ENCODE measurements at regions not wholly inside any gene's neighbourhood (a gene's known extent, or its start where the extent isn't known, plus 50 kb on each side); places are given as distances from the start of the nearest gene placed in this dataset.

- whole genome bisulfite sequencing, 2 donors, result 28 to 43% methylated on average over 1 of the region's 1 CpG
- TF ChIP-seq, protein P1, sequence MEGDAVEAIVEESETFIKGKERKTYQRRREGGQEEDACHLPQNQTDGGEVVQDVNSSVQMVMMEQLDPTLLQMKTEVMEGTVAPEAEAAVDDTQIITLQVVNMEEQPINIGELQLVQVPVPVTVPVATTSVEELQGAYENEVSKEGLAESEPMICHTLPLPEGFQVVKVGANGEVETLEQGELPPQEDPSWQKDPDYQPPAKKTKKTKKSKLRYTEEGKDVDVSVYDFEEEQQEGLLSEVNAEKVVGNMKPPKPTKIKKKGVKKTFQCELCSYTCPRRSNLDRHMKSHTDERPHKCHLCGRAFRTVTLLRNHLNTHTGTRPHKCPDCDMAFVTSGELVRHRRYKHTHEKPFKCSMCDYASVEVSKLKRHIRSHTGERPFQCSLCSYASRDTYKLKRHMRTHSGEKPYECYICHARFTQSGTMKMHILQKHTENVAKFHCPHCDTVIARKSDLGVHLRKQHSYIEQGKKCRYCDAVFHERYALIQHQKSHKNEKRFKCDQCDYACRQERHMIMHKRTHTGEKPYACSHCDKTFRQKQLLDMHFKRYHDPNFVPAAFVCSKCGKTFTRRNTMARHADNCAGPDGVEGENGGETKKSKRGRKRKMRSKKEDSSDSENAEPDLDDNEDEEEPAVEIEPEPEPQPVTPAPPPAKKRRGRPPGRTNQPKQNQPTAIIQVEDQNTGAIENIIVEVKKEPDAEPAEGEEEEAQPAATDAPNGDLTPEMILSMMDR (IDR thresholded peaks at IDR 0.05), result no peak
- no peak for TF ChIP-seq POLR2A (IDR thresholded peaks at IDR 0.05)
- Histone ChIP-seq H3K4me3 (no peak overlapping the region), H3K9me3 (no peaks in the 10 kb centered on the region), H3K27ac (no peak overlapping the region), H3K27me3 (no peaks in the 10 kb centered on the region), H3K4me1 (no peaks in the 10 kb centered on the region), H3K36me3 (replicated peaks in 1 of 2; ENCODE audit: insufficient read depth in 1 of 2, low read depth in 2 of 2) (no peaks in the 10 kb centered on the region)
- intact Hi-C loops (cut with DNase I), result no loop called here
- no peak for ATAC-seq
- no peak for DNase-seq
These were observed 493.4 kb downstream of the AJAP1 start for GRCh38 chr1:5147806-5148205.

DNA sequence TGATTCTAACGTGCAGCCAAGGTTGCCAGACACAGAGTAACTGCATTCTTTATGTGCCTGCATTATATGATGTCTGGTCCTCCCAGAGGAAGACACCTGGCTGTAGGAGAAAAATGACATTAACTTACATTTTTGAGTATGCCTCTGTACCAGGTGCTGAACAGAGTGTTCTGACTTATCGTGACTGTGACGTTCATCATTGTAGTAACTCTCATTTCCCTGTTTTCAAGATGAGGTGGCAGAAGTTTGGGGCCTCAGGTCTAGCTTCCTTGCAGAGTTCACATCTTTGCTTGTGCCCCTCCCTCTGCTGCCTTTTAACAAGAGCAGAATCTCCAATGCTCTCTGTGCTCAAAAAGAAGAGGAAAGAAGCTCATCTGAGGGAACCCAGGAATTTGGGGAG, 488.0 kb downstream of the AJAP1 start:
- H3K4me1 ChIP-seq, result peaks cover 18% of the 10 kb centered on the region
- no peaks in the 10 kb centered on the region for H3K36me3 ChIP-seq (replicated peaks in 1 of 2; ENCODE audit: insufficient read depth in 1 of 2, low read depth in 2 of 2)
- DNase-seq (no peak), ATAC-seq (no peak)
- no peak overlapping the region for H3K4me3 ChIP-seq
- H3K27me3 ChIP-seq, result no peaks in the 10 kb centered on the region
- TF ChIP-seq, protein P1 (IDR thresholded peaks at IDR 0.05), result no peak
- no peak for TF ChIP-seq POLR2A (IDR thresholded peaks at IDR 0.05)
- 78 to 92% methylated on average over 3 of the region's 3 CpGs for WGBS, 2 donors
- intact Hi-C loops (cut with DNase I), result no loop called here
- no peaks in the 10 kb centered on the region for H3K9me3 ChIP-seq
- no peak overlapping the region for H3K27ac ChIP-seq

GRCh38 chr1:5141750-5142149, 487.3 kb downstream of the AJAP1 start:
- Histone ChIP-seq H3K4me1 (peaks cover 18% of the 10 kb centered on the region), H3K4me3 (no peak overlapping the region), H3K36me3 (replicated peaks in 1 of 2; ENCODE audit: insufficient read depth in 1 of 2, low read depth in 2 of 2) (no peaks in the 10 kb centered on the region), H3K27ac (peak overlapping the region in 1 of 4 donors; percentile 36), H3K9me3 (no peaks in the 10 kb centered on the region), H3K27me3 (no peaks in the 10 kb centered on the region)
- DNase-seq (peak; percentile 41 to 68 (median 65)), ATAC-seq (peak; percentile 55)
- TF ChIP-seq, protein P1 (IDR thresholded peaks at IDR 0.05), result no peak
- TF ChIP-seq POLR2A (IDR thresholded peaks at IDR 0.05), result no peak
- 41 to 53% methylated on average over 3 to 4 of the region's 4 CpGs for WGBS, 2 donors
- intact Hi-C loops (cut with DNase I), result no loop called here

DNA sequence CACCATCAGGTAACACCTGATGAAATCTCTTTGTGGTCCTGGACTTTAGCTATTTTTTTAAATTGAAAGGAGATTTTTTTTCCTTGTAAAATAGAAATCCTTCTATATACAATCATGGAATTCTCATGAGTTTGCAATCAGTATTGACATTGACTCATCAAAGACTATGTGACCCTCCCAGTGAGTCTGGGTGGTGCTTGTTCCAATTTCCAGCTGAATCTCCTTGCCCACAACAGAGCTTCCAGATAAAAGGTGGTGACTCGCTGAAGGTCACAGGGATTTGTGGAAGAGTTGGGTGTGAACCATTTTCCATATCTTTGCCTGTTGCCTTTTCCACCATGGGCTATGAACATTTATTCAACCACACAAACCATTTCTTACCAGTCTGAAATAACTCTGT, 486.6 kb downstream of the AJAP1 start:
- Histone ChIP-seq H3K9me3 (no peaks in the 10 kb centered on the region), H3K4me1 (peaks cover 18% of the 10 kb centered on the region), H3K27me3 (no peaks in the 10 kb centered on the region), H3K27ac (peak overlapping the region in 1 of 4 donors; percentile 36), H3K36me3 (replicated peaks in 1 of 2; ENCODE audit: insufficient read depth in 1 of 2, low read depth in 2 of 2) (no peaks in the 10 kb centered on the region), H3K4me3 (no peak overlapping the region)
- ATAC-seq (no peak), DNase-seq (no peak)
- TF ChIP-seq POLR2A (IDR thresholded peaks at IDR 0.05), result no peak
- TF ChIP-seq, protein P1 (IDR thresholded peaks at IDR 0.05), result no peak
- intact Hi-C loops (cut with DNase I), result no loop called here
- WGBS, 2 donors, result 92 to 95% methylated on average over 1 of the region's 1 CpG

- Histone ChIP-seq H3K9me3 (no peaks in the 10 kb centered on the region), H3K36me3 (replicated peaks in 1 of 2; ENCODE audit: insufficient read depth in 1 of 2, low read depth in 2 of 2) (no peaks in the 10 kb centered on the region), H3K4me3 (no peak overlapping the region), H3K4me1 (peaks cover 18% of the 10 kb centered on the region), H3K27me3 (no peaks in the 10 kb centered on the region), H3K27ac (no peak overlapping the region)
- TF ChIP-seq, protein P1 (IDR thresholded peaks at IDR 0.05), result no peak
- peak; percentile 42 for ATAC-seq
- no peak for DNase-seq
- 59 to 73% methylated on average over 5 of the region's 5 CpGs for WGBS, 2 donors
- intact Hi-C loops (cut with DNase I), result no loop called here
These were observed 485.7 kb downstream of the AJAP1 start for GRCh38 chr1:5140136-5140535.

Measured in body of pancreas (tissue), 4 donors.